SK-N-SH treated with all-trans-retinoic acid at 6 μM for 48 hours (cell line): ENCODE measurements at regions not wholly inside any gene's neighbourhood (a gene's known extent, or its start where the extent isn't known, plus 50 kb on each side); places are given as distances from the start of the nearest gene placed in this dataset.

ENCODE experiments used
- ARNTL ChIP-seq: fragments of 450-650 bp; formaldehyde crosslinking; IDR thresholded peaks from 2 replicates; pipeline ENCODE4 v1.5.0; 2020; ENCODE audit warnings: low read depth, mild to moderate bottlenecking, moderate library complexity, borderline replicate concordance
- PATZ1 ChIP-seq: fragments of 250-450 bp; sonication (Bioruptor Pico); IDR thresholded peaks from 2 replicates; pipeline ENCODE4 v1.8.0; 2020; ENCODE audit warnings: mild to moderate bottlenecking, moderate library complexity, borderline replicate concordance
- SNAI2 ChIP-seq: fragments of 250-450 bp; sonication (Bioruptor Pico); IDR thresholded peaks from 2 replicates; pipeline ENCODE4 v1.5.0; 2020; ENCODE audit warnings: mild to moderate bottlenecking, moderate library complexity
- TSHZ2 ChIP-seq: fragments of 250-450 bp; sonication (Bioruptor Pico); IDR thresholded peaks from 2 replicates; pipeline ENCODE4 v1.5.0; 2020; ENCODE audit warnings: mild to moderate bottlenecking, moderate library complexity
- ZFP3 ChIP-seq: fragments of 250-450 bp; sonication (Bioruptor Pico); IDR thresholded peaks from 2 replicates; pipeline ENCODE4 v1.5.0; 2020; ENCODE audit warnings: mild to moderate bottlenecking, moderate library complexity
- ZFP30 ChIP-seq: fragments of 450-650 bp; formaldehyde crosslinking; IDR thresholded peaks from 2 replicates; pipeline ENCODE4 v1.5.0; 2022; ENCODE audit warnings: mild to moderate bottlenecking, moderate library complexity

DNA sequence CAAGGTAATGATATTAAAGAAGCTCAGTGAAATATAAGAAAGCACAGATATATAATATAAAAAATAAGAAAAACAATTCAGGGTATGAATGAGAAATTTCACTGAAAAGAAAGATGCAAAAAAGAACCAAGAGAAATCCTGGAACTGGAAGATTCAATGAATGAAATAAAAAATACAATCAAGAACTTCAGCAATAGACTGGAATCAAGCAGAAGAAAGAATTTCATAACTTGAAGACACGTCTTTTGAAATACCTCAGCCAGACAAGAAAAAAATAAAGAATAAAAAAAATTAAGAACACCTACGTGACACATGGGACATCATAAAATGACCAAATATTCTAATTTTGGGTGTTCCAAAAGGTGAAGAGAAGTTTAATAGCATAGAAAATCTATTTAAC is 104.6 kb upstream of the NEO1 start:
- TF ChIP-seq ZFP30 (no peak), ARNTL (CRISPR knock-in tag) (no peak), SNAI2 (CRISPR knock-in tag) (no peak), PATZ1 (no peak), TSHZ2 (no peak), ZFP3 (CRISPR knock-in tag) (no peak)
